ENCODE measurements at regions not wholly inside any gene's neighbourhood (a gene's known extent, or its start where the extent isn't known, plus 50 kb on each side); places are given as distances from the start of the nearest gene placed in this dataset.
"Not testable (repeated sequence)": the region's sequence is repeated elsewhere in the genome, so short reads cannot be mapped to it uniquely, and the experiment has no call there.

GRCh38 chr3:87942256-87942655, 116.5 kb downstream of the CGGBP1 start:
- not testable (repeated sequence) for TF ChIP-seq EZH2 (IDR thresholded peaks at IDR 0.05; ENCODE audit: borderline replicate concordance, low read depth, low read length, severe bottlenecking); CTCF (IDR thresholded peaks at IDR 0.05; ENCODE audit: borderline replicate concordance, extremely low read depth, low read length, poor library complexity, severe bottlenecking)

Data from DND-41 (cell line).